T-helper 2 cell treated with Interferon-gamma antibody and Interleukin-4, amounts not matched to agents 100 ng/mL and 5 ng/mL, for 36 hours (primary cell): ENCODE measurements at regions not wholly inside any gene's neighbourhood (a gene's known extent, or its start where the extent isn't known, plus 50 kb on each side); places are given as distances from the start of the nearest gene placed in this dataset.

Source experiments
- intact Hi-C: fragments of 100-400 bp; cut with micrococcal nuclease; formaldehyde crosslinking; loops from one replicate; pipeline ENCODE4 v1.15.1; 2023

- intact Hi-C loops, result loop anchor here (1.0 to 5.0 kb wide), 2 partner anchors 204 to 294 kb away; no protein-coding TSS in a partner anchor
These were observed 65.2 kb downstream of the CCDC195 start for GRCh38 chr2:224650815-224651439.

GRCh38 chr2:224647684-224648083 is 62.5 kb upstream of the CUL3 start:
- intact Hi-C loops, result loop anchor here (5.0 kb wide), 1 partner anchor 60 kb away; the partner anchor contains the start of gene CUL3

- intact Hi-C loops, result loop anchor here (1.0 to 5.0 kb wide), 2 partner anchors 59 to 289 kb away; partner anchors contain the start of gene CUL3
These were observed 61.2 kb upstream of the CUL3 start for GRCh38 chr2:224646242-224646846.

GRCh38 chr2:224645722-224646121 is 60.6 kb upstream of the CUL3 start:
- intact Hi-C loops, result loop anchor here (1.0 to 5.0 kb wide), 2 partner anchors 58 to 288 kb away; partner anchors contain the start of gene CUL3

GRCh38 chr2:224640679-224641078 is 55.5 kb upstream of the CUL3 start:
- intact Hi-C loops, result no loop called here

GRCh38 chr2:224638301-224638823 is 53.2 kb upstream of the CUL3 start:
- intact Hi-C loops, result no loop called here
